NCI-H446 (cell line): ENCODE measurements at regions not wholly inside any gene's neighbourhood (a gene's known extent, or its start where the extent isn't known, plus 50 kb on each side); places are given as distances from the start of the nearest gene placed in this dataset.
A peak's percentile ranks its signal among the peaks of the same experiment; 100 is the strongest.
"Not testable (repeated sequence)": the region's sequence is repeated elsewhere in the genome, so short reads cannot be mapped to it uniquely, and the experiment has no call there.

Experiments used
- DNase-seq, 2 experiments: peaks; one replicate each; lab custom pipeline; 2025; lab: John Stamatoyannopoulos, UW

GRCh38 chr15:84094720-84095119 is 140.9 kb upstream of the GOLGA6L4 start:
- DNase-seq: not testable (repeated sequence)

- DNase-seq: not testable (repeated sequence)
Observed at GRCh38 chr15:84097053-84097452, 138.5 kb upstream of the GOLGA6L4 start.

DNA sequence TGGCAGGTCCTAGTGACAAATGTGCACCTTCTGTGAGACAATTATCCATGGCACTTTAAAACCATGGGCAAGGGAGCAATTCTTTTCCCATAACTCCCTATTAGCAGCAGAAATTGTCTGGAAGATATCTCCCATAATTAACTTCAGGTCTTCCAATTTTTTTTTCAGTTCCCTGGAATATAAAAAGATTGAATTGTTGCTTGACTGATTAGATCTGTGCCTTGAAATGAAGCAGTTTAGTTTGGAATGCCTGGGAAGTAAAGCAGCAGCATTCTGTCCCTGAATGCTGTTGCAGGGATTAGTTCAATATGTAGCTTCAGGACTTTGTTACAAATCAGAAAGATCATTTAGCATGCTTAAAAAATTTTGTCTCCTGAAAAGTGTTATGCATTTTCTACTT is 137.0 kb upstream of the GOLGA6L4 start:
- no peak for DNase-seq

GRCh38 chr15:84099181-84099580 is 136.4 kb upstream of the GOLGA6L4 start:
- no peak for DNase-seq

DNA sequence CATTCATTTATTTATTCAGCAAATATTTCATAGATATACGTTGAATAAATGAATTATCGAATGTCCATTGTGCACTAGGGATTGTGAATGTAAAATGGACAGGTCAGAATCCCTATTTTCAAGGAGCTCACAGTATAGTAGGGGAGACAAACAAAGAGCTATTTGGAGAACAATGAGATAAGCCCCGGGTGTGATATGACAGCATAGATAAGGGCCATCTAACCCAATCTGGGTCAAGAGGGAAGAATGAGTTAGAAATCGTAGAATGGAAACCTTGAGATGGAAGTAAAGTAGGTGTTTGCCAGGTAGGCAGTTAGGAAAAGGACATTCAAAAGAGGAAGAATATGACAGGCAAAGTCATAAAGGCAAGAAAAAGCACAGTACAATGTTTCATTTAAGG is 132.2 kb upstream of the GOLGA6L4 start:
- no peak for DNase-seq

- DNase-seq: no peak
Observed at GRCh38 chr15:84104853-84105252, 130.7 kb upstream of the GOLGA6L4 start.

DNA sequence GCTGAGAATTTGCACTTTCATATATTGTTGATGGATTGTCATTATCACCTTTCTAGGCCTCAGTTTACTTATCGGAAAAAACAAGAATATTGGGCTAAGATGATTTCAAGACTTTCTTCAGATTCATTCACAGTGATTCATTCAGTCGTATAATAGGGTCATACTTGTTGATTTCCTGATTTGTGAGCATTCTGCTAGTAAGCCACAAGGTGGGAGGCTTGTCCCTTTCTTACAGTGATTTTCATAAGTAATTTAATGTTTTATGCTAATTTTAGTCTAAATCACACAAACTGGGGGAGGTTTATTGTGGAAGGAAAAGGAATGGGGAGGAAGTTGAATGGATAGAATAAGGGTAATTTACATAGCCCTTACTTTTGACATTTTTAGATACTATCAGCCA is 126.8 kb upstream of the GOLGA6L4 start:
- DNase-seq: no peak

DNA sequence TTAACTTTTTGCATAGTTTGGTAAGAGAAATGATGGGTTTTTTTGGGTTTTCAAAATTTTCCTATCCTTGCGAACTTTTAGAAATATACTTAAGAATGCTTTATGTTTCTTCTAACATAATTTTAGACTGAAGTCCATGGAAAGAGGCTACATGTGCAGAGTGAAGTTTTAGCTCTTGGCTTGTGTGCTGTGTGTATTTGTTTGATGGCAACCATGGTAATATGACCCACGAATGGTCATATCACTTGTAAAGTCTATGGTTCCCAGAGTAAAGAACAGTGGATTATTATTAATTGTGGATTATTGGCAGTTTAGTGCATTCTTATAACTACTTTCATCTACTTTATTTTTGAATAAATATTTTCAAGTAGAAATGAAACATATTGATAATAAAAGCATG is 124.0 kb upstream of the GOLGA6L4 start:
- DNase-seq: no peak

GRCh38 chr15:84112025-84112424 is 123.5 kb upstream of the GOLGA6L4 start:
- DNase-seq: no peak

GRCh38 chr15:84113919-84114318 is 121.7 kb upstream of the GOLGA6L4 start:
- no peak for DNase-seq

DNA sequence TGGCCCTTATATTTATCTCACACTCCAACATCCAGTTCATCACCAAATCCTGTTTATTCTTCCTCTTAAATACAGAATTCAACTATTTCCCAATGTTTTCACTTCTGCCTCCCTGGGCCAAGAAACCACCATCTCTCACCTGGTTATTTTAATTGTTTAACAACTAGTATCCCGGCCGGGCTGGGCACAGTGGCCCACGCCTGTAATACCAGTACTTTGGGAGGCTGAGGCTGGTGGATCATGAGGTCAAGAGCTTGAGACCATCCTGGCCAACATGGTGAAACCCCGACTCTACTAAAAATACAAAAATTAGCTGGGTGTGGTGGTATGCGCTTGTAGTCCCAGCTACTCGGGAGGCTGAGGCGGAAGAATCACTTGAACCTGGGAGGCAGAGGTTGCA is 120.9 kb upstream of the GOLGA6L4 start:
- DNase-seq: not testable (repeated sequence)

- DNase-seq: not testable (repeated sequence)
Observed at GRCh38 chr15:84119351-84119750, 116.2 kb upstream of the GOLGA6L4 start.

DNA sequence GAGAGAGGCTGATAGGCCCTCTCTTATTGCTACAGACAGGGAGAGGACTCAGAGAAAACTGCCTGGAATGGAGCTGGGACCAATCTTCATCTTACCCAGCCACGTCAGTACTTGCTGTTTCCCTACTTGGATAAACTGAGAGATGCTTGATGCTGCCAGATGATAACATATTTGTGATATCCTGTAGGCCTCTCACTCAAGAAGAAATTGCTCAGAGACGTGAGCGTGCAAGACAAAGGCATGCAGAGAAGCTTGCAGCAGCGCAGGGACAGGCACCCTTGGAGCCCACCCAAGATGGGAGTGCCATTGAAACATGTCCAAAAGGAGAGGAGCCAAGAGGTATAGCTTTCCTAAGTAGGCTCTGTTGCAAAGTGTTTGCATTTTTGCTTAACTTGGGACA is 114.7 kb upstream of the GOLGA6L4 start:
- DNase-seq: not testable (repeated sequence)

DNA sequence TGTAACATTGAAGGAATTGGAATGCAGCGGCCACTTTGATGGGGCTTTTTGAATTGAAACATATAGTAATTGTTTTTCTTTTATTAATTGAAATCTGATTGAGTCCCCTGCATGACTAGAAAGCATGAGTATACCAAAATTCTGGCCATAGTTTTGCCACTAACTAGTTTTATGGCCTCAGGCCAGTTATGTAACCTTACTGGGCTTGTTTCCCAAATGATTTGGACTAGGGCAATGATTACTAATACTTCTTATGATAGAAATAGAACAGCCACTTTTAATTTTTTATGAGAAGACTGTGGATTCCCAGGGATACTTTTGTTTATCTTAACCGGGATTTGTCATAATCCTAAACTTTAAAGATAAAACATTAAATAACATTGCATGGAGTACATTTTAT is 106.9 kb upstream of the GOLGA6L4 start:
- DNase-seq: not testable (repeated sequence)

DNA sequence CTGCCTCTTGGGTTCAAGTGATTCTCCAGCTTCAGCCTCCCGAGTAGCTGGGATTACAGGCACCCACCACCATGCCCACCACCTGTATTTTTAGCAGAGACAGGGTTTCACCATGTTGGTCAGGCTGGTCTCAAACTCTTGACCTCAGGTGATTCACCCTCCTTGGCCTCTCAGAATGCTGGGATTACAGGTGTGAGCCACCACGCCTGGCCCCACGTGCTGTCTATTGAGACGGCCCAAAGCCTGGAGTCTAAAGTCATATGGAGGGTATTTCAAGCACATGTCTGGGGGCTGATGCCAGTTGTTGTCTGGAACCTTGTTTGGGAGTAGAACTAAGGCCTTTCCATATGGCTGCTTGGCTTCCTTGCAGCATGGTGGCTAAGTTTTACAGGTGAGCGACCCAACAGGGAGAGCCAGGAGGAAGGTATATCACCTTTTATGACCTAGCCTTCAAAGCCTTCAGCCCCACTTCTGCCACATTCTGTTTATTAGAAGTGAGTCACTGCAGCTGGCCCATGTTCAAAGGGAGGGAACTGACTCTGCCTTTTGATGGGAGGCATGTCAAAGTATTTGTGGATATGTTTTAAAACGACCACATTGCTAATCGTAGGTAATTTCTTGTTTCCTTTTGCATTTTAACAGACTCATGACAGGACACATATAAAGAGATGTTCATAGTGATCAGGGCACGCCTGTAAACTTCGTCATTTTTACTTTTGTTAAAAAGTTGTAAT is 105.3 kb upstream of the GOLGA6L4 start:
- DNase-seq: not testable (repeated sequence)

DNA sequence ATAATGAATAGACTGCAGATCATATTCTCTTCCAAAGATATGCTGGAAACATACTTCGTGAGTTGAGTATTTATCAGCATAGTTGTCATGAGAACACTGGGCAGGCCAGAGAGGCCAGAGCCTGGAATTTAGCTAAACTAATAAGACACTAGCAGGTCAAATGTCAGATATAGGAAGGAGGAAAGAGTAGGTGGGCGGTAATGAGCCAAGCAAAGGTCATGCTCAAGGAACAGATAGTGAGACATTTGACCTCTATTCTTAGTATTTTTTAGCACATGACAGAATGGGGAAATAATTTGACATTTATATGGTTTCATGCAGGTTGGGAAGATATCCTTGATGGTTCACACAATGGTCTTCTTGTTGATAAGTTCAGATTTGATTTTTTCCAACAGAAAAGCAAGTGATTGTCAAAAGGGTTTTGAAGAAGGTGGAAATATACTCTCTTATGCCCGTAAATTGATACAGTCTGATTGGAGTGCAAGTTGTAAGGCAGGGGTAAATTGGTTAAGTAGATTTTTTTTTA is 99.6 kb upstream of the GOLGA6L4 start:
- DNase-seq: not testable (repeated sequence)

DNA sequence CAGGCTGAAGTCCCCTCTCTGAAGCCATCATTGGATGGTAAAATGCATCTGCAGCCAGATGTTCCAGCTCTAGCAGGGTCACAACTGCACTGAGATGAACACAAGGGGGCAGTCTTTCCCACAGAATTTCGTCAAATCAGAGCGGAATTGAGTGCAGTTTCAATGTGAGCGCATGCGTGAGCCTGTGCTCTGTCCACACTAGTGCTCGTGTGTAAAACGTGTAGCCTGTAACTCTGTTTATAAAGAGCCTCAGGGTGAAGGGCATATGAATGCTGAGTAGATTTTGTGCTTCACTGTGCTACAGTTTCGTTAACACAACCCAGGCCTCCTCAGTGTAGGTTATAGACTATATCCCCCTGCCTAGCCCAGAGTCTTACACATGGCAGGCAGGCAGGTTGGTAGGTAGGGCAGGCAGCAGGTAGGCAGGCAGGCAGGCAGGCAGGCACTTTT is 92.7 kb upstream of the GOLGA6L4 start:
- DNase-seq: peak; percentile 29 to 84

DNA sequence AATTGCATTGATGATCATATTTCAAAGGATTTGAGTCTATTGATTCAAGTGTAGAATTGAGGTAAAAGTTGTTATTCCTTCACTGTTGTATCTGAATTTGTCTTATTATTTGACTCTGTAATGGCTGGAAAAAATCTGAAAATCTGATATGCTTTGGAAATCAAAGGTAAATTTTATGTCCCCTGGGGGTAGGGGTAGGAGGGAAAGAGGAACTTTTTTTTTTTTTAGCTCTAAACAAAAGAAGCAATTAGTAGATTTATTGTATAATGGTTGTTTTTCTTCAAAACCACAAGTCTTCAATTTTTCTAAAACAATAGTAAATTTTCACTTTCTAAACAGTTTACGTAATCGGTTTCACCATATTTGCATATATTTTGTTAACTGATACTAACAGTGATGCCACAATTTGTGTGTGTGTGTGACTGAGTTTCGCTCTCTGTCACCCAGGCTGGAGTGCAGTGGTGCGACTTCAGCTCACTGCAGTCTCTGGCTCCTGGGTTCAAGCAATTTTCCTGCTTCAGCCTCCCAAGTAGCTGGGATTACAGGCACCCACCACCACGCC is 91.7 kb upstream of the GOLGA6L4 start:
- DNase-seq: no peak

DNA sequence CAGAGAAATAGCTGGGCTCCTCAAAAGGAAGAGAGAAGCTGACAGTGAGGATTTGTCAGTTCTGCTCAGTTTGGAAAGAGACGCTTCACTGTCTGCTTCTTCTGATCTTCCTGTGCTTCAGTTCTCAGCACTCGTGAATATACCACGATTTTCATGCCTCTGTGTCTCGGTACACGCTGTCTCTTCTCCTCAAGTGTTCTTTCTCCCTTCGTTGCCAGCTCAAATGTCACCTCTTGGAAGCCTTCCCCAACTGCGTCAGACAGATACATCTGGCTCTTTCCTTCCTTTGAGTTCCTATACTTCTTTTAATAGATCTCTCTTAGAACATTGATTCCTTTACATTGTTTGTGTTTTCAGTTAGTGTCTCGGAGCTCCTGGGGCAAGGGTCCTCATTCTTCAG is 90.6 kb upstream of the GOLGA6L4 start:
- not testable (repeated sequence) for DNase-seq

- not testable (repeated sequence) for DNase-seq
Observed at GRCh38 chr15:84146299-84146698, 89.3 kb upstream of the GOLGA6L4 start.

- DNase-seq: not testable (repeated sequence)
Observed at GRCh38 chr15:84147307-84147706, 88.3 kb upstream of the GOLGA6L4 start.

DNA sequence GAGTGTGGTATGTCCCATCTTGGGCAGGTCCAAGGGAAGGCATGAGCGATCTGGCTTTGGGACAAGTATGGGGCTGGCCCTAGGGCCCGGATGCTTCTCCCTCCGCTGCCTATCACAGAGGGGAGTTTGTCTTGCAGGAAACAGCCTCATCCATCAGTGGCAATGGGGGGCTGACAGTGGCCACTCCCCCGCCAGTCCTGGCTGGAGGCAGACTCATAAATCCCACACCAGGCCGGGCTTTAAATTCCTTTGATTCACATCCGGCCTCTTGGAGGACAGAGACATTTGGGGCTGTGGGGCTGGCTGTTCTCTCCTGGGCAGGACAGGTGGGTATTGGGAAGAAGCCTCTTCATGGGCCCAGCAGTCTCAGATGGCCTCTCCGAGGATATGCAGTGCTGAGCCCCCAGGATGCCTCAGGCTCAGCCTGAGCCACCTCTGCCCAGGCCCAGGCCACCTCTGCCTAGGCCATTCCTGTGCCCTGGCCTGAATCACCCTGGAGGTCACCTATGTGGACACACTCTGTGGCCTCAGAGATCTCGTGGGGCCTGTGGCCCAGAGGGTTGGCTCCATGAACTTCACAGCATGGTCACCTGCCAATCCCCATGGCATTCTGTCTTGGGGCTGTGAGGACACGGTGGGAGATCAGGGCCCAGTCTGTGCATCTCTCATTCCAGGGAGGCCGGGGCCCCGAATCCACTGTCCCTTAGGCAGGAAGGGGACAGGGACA is 84.2 kb upstream of the GOLGA6L4 start:
- DNase-seq: no peak
